ENCODE measurements at regions not wholly inside any gene's neighbourhood (a gene's known extent, or its start where the extent isn't known, plus 50 kb on each side); places are given as distances from the start of the nearest gene placed in this dataset.
A peak's percentile ranks its signal among the peaks of the same experiment; 100 is the strongest.

DNA sequence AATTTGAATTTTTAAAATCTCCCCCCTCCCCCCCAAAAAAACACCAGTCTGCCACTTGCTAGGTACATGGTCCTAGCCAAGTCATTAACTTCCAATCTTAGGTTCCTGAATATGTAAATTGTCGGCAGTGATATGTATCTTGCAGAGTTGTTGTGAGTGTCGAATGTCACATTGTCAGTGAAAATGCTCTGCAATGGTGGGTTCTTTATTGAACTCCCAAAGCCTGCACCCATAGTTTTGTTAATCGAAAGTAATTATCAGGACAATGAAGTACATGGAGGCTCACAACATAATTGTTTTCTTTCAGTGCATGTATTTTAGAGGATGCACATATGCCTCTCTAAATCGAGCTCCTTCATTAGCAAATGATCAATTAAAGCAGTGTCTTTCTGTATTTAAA, 185.6 kb upstream of the S100G start:
- H3K4me3 ChIP-seq (ENCODE audit: low read depth, low read length): no peak overlapping the region
- TF ChIP-seq, protein P1, sequence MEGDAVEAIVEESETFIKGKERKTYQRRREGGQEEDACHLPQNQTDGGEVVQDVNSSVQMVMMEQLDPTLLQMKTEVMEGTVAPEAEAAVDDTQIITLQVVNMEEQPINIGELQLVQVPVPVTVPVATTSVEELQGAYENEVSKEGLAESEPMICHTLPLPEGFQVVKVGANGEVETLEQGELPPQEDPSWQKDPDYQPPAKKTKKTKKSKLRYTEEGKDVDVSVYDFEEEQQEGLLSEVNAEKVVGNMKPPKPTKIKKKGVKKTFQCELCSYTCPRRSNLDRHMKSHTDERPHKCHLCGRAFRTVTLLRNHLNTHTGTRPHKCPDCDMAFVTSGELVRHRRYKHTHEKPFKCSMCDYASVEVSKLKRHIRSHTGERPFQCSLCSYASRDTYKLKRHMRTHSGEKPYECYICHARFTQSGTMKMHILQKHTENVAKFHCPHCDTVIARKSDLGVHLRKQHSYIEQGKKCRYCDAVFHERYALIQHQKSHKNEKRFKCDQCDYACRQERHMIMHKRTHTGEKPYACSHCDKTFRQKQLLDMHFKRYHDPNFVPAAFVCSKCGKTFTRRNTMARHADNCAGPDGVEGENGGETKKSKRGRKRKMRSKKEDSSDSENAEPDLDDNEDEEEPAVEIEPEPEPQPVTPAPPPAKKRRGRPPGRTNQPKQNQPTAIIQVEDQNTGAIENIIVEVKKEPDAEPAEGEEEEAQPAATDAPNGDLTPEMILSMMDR (conservative IDR thresholded peaks at IDR 0.05; ENCODE audit: low read depth, low read length): no peak
- DNase-seq (ENCODE audit: low read depth): no peak

DNA sequence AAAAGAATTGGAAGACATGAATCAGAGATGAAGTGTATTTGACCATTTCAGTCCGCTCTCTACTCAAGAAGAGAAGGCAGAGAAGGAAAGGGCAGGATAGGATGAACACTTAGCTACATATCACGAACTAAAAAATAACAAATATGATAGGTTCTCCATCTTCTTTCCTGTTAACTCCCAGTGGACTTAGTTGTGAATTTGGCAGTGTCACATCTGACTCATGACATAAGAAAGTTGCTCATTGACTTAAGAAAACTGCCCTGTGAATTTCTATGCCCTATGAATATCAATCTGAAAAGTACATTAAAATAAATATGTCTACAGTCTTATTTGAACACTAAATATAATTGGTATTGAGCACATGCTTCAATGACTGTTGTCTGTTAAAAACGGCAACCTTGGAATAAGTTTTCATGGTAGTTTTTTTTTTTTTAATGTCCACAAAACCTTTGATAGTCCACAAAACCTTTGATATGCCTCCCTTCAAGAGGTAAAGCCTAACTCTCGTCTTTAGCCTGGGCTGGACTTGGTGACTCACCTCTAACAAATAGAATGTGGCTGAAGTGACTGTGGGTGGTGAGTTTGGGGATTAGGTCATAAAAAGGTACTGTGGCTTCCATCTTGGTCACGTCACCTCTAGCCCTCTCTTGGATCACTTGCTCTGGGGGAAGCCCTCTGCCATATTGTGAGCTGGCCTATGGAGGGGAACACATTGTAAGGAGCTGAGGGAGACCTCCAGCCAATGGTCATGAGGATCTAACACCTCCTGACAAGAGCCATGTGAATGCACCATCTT, 184.7 kb upstream of the S100G start:
- H3K4me3 ChIP-seq (ENCODE audit: low read depth, low read length): no peak overlapping the region
- TF ChIP-seq, protein P1 (conservative IDR thresholded peaks at IDR 0.05; ENCODE audit: low read depth, low read length): no peak
- DNase-seq (ENCODE audit: low read depth): no peak

DNA sequence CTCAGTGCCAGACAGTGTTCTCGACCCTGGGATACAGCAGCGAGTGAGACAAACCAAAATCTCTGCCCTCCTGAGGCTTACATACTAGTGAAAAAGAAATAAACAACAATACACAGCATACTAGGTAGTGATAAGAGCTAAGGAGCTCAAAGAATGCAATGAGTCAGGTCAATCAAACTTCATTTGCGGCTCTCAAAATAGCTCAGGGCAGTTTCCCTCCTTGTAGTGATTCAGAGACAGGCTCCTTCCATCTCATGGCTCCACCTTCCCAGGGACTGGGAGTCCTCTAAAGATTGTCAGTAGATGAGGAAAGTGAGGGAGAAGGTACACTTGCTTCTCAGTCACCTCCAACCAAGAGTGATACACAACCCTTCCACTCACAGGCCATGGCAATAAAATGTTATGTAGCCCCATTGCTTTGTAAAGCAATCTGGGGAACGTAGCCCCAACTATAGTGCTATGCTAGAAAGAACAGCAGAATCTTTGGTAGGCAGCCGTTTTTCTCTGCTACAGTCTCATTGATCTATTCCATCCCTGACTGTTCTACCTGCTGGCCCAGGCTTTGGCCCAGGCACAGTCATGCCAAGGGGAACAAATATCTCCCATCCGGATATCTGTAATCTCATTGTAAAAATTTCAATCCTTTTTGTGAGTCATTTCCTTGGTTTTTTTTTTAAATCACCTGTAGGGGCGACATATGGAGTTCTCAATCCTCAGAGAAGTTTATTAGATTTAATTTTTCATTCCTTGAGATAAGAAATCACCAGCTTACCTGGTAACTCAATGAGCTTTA, 183.1 kb upstream of the S100G start:
- TF ChIP-seq, protein P1 (conservative IDR thresholded peaks at IDR 0.05; ENCODE audit: low read depth, low read length): no peak
- no peak for DNase-seq (ENCODE audit: low read depth)
- H3K4me3 ChIP-seq (ENCODE audit: low read depth, low read length): no peak overlapping the region

DNA sequence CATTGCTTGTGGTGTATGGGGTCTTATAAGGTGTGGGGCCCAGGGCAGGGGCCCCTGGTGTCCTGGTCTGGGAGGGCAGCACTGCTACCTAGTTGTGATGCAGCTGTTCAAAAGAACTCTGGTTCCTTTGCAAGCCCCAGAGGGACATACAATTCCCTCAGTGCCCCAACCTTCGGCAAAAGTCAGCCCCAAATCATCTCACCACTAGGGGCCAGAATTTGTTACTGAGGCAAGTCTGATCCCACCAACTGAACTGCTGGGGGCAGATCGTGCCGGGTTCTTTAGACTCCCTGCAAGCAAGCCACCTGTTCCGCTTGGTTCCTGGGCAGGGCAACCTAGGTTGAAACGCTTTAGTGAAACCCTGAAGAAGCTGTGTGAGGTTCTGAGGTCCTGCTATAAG, 180.1 kb upstream of the S100G start:
- DNase-seq (ENCODE audit: low read depth): no peak
- TF ChIP-seq, protein P1 (conservative IDR thresholded peaks at IDR 0.05; ENCODE audit: low read depth, low read length): peak; percentile 29
- no peak overlapping the region for H3K4me3 ChIP-seq (ENCODE audit: low read depth, low read length)

DNA sequence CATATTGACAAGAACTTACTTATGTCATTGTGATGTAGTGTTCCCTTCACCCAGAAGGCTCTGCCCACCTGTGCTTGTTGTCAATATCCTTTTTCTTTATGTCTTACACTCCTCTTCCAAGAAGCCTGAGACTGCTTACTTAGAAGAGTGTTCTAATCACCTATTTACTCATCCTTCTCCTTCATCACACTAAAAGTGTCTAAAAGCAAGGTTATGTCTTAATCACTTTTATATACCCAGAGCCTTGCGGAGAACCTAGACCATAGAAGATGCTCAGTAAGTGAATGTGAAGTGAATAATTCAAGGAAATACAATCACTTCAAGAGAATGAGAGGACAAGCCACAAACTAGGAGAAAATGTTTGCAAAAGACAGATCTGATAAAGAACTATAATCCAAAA, 177.6 kb upstream of the S100G start:
- no peak for DNase-seq (ENCODE audit: low read depth)
- TF ChIP-seq, protein P1 (conservative IDR thresholded peaks at IDR 0.05; ENCODE audit: low read depth, low read length): no peak
- H3K4me3 ChIP-seq (ENCODE audit: low read depth, low read length): no peak overlapping the region

DNA sequence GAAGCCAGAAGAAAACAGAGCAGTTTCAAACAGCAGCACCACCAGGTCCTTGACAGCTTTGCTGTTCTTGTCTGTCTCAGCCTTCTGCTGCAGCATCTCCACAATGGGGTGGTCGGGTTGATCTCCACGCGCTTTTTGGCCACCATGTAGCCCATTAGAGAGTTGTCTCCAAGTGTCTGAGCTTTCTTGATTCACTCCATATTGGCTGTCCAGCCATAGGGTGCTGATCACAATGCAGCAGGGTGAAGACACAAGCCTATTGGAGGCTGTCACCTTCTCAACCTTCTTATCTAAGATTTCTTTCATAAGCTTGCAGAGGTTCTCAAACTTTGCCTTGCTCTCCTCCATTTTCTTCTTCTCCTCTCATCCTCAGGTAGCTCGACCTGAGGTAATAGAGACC, 175.4 kb upstream of the S100G start:
- DNase-seq (ENCODE audit: low read depth): no peak
- TF ChIP-seq, protein P1 (conservative IDR thresholded peaks at IDR 0.05; ENCODE audit: low read depth, low read length): no peak
- no peak overlapping the region for H3K4me3 ChIP-seq (ENCODE audit: low read depth, low read length)

Measured in epithelial cell of proximal tubule (primary cell).